DOHH2 (cell line): ENCODE measurements at regions not wholly inside any gene's neighbourhood (a gene's known extent, or its start where the extent isn't known, plus 50 kb on each side); places are given as distances from the start of the nearest gene placed in this dataset.

ENCODE experiments used
- H3F3A ChIP-seq: fragments of 200-600 bp; sonication (generic), shearing (Covaris generic); 2 replicates; pipeline ENCODE4 v1.6.0; 2016; ENCODE audit warnings: antibody characterized with exemption, mild to moderate bottlenecking; ENCODE audit not compliant: control insufficient read depth, insufficient read depth
- H3K27ac ChIP-seq: fragments of 200-600 bp; sonication (generic); 2 replicates; pipeline ENCODE4 v1.5.1; 2014; ENCODE audit warnings: low read depth, mild to moderate bottlenecking, low read length, moderate library complexity
- H3K27me3 ChIP-seq: fragments of 200-600 bp; sonication (generic); 2 replicates; pipeline ENCODE4 v1.6.1; 2014; ENCODE audit warnings: mild to moderate bottlenecking, low read length, mixed read lengths; ENCODE audit not compliant: control insufficient read depth
- H3K36me3 ChIP-seq: fragments of 200-600 bp; sonication (generic); 2 replicates; pipeline ENCODE4 v1.6.1; 2014; ENCODE audit warnings: mild to moderate bottlenecking, low read length, moderate library complexity, mixed read lengths; ENCODE audit not compliant: control insufficient read depth
- H3K4me1 ChIP-seq: fragments of 200-600 bp; sonication (generic); 2 replicates; pipeline ENCODE4 v1.6.1; 2014; ENCODE audit warnings: mild to moderate bottlenecking, low read length, mixed read lengths; ENCODE audit not compliant: control insufficient read depth
- H3K4me2 ChIP-seq: fragments of 200-600 bp; sonication (generic); 2 replicates; pipeline ENCODE4 v1.6.0; 2014; ENCODE audit warnings: mild to moderate bottlenecking, low read length, moderate library complexity
- H3K4me3 ChIP-seq: fragments of 200-600 bp; sonication (generic); 2 replicates; pipeline ENCODE4 v1.5.1; 2014; ENCODE audit warnings: mild to moderate bottlenecking, low read length, mixed read lengths
- H3K79me2 ChIP-seq: fragments of 200-600 bp; sonication (generic); 2 replicates; pipeline ENCODE4 v1.6.1; 2014; ENCODE audit warnings: mild to moderate bottlenecking, low read length, mixed read lengths; ENCODE audit not compliant: control insufficient read depth
- H3K9me2 ChIP-seq: fragments of 200-600 bp; sonication (generic); replicated peaks from 2 replicates; pipeline ENCODE4 v1.6.1; 2014; ENCODE audit warnings: mild to moderate bottlenecking, low read length, mixed read lengths; ENCODE audit not compliant: control insufficient read depth
- H3K9me3 ChIP-seq: fragments of 200-600 bp; sonication (generic); 2 replicates; pipeline ENCODE4 v1.6.1; 2014; ENCODE audit warnings: antibody characterized with exemption, low read length, mixed read lengths; ENCODE audit not compliant: control insufficient read depth, insufficient read depth
- H4K20me1 ChIP-seq: fragments of 200-600 bp; sonication (generic); 2 replicates; pipeline ENCODE4 v1.6.0; 2014; ENCODE audit warnings: low read depth, mild to moderate bottlenecking, antibody characterized with exemption, low read length, moderate library complexity; ENCODE audit not compliant: control insufficient read depth, insufficient read depth
- EZH2phosphoT487 ChIP-seq: fragments of 200-600 bp; sonication (generic); IDR thresholded peaks from 2 replicates; pipeline ENCODE4 v1.6.1; 2017; ENCODE audit warnings: borderline replicate concordance, mild to moderate bottlenecking, antibody characterized with exemption, low read length, moderate library complexity, mixed read lengths
- TF ChIP-seq, protein P1 (sequence below): fragments of 200-600 bp; sonication (generic); IDR thresholded peaks from one replicate; pipeline ENCODE4 v1.5.1; 2014; ENCODE audit warnings: antibody characterized with exemption, mild to moderate bottlenecking, low read depth, low read length; ENCODE audit not compliant: poor library complexity, severe bottlenecking

DNA sequence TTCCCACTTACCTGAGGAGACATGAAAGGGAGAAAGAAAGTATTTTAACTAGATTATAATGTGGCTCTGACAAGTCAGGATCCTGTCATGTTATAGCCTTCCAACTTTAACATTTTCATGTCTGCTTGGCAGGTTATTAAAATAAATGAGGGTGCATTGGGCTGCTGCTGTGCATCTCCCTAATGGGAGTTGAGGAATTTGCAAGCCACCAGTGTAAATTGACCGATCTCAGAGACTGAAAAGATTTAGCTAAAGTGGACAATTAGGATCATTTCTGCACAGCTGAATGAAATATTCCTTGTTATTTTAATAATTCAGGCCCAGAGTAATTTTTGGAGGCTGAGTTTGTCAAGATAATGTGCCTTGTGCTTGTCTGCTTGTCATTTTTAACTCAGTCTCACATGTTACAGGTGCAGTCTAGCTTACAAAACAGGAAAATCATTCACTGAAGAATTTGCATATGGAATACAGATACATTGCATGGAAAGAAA, 366.3 kb upstream of the ADAMTS16 start:
- H3K27me3 ChIP-seq, result no peaks in the 10 kb centered on the region
- H3K4me3 ChIP-seq, result no peak overlapping the region
- H3K79me2 ChIP-seq, result no peaks in the 10 kb centered on the region
- no peaks in the 10 kb centered on the region for H3K9me2 ChIP-seq
- H3K27ac ChIP-seq, result no peak overlapping the region
- no peaks in the 10 kb centered on the region for H3F3A ChIP-seq
- no peak overlapping the region for H3K4me2 ChIP-seq
- H3K9me3 ChIP-seq, result no peaks in the 10 kb centered on the region; the same call in 1 of the 2 replicates
- no peaks in the 10 kb centered on the region for H3K36me3 ChIP-seq
- H3K4me1 ChIP-seq, result no peaks in the 10 kb centered on the region
- TF ChIP-seq, protein P1, sequence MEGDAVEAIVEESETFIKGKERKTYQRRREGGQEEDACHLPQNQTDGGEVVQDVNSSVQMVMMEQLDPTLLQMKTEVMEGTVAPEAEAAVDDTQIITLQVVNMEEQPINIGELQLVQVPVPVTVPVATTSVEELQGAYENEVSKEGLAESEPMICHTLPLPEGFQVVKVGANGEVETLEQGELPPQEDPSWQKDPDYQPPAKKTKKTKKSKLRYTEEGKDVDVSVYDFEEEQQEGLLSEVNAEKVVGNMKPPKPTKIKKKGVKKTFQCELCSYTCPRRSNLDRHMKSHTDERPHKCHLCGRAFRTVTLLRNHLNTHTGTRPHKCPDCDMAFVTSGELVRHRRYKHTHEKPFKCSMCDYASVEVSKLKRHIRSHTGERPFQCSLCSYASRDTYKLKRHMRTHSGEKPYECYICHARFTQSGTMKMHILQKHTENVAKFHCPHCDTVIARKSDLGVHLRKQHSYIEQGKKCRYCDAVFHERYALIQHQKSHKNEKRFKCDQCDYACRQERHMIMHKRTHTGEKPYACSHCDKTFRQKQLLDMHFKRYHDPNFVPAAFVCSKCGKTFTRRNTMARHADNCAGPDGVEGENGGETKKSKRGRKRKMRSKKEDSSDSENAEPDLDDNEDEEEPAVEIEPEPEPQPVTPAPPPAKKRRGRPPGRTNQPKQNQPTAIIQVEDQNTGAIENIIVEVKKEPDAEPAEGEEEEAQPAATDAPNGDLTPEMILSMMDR, result no peak
- TF ChIP-seq EZH2phosphoT487, result no peak
- H4K20me1 ChIP-seq, result no peaks in the 10 kb centered on the region

DNA sequence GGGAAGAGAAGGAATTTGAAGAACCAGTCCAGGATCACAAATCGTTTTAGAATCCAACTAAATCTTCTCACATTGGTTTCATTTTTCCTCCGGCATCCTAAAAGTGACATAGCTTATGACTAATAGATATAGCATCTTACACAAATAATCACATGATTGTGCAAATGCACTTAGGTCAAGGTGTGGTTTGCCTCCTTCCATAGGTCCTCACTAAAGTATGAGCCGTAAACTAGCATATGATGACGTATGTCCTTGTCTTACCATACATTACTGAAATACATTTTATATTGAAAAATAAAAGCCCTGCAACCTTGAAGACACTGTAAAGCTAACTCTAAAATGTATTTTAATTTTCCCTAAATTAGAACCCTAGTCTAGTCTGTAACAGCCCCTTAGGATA, 362.7 kb upstream of the ADAMTS16 start:
- Histone ChIP-seq H3K27ac (no peak overlapping the region), H3K4me2 (no peak overlapping the region), H3K79me2 (no peaks in the 10 kb centered on the region), H3K36me3 (no peaks in the 10 kb centered on the region), H3K4me3 (no peak overlapping the region), H3K9me2 (no peaks in the 10 kb centered on the region), H3K9me3 (no peaks in the 10 kb centered on the region; the same call in 1 of the 2 replicates), H3F3A (no peaks in the 10 kb centered on the region), H3K4me1 (no peaks in the 10 kb centered on the region), H3K27me3 (no peaks in the 10 kb centered on the region), H4K20me1 (no peaks in the 10 kb centered on the region)
- no peak for TF ChIP-seq EZH2phosphoT487
- TF ChIP-seq, protein P1, result no peak

DNA sequence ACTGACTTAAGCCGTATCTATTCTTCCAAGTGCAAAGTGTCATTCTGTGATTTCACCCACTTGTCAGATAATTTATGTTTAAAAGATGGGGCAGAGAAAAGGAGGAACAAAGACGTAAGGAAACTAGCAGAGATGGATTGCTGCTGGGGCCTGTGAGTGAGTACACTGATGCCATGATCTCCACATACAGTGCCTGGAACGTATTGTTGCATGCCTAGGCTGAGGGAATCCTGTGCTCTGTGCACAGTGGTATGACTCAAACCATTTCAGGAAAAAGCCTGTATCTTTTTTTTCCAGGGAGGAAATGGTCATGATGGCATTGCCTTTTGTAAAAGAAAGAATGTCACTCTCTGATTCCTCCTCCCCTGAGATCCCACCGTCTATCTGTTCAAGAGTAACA, 359.5 kb upstream of the ADAMTS16 start:
- Histone ChIP-seq H3K4me3 (no peak overlapping the region), H3K79me2 (no peaks in the 10 kb centered on the region), H3K4me2 (no peak overlapping the region), H3K36me3 (no peaks in the 10 kb centered on the region), H3K9me2 (no peaks in the 10 kb centered on the region), H3K27ac (no peak overlapping the region), H3F3A (no peaks in the 10 kb centered on the region), H3K9me3 (peaks cover 3% of the 10 kb centered on the region; the same call in 1 of the 2 replicates), H3K27me3 (no peaks in the 10 kb centered on the region), H4K20me1 (no peaks in the 10 kb centered on the region), H3K4me1 (no peaks in the 10 kb centered on the region)
- TF ChIP-seq, protein P1, result no peak
- TF ChIP-seq EZH2phosphoT487, result no peak
